ENCODE measurements at regions not wholly inside any gene's neighbourhood (a gene's known extent, or its start where the extent isn't known, plus 50 kb on each side); places are given as distances from the start of the nearest gene placed in this dataset.

DNA sequence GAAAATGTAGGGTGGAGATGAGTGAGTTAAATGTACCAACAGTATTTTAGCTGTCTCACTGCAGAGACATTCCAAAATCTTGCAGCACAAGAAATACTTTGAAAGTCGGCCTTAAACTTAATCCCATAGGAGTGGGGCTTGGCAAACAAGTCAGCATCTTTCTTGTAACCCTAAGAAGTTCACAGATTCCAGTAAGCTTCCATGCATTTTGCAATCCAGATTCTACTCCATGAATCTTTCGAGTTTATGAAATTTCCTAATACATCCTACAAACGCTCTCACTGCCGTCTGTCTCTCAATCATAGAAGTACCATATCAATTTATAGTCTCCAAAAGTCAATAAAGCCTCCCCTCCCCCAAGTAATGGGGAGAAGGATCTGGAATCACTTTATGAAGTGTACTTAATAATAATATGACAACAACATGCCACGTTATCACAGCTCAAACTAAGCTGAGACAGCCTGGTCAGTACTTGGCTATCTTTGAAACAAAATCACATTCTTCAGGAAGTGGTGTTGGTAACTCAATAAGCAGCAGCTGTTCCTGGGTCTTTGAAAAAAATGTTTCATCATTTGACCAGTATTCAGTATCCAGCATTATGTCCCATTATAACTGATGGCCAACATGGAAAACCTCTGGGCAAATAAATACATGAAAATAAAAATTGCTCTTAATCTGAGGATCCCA lies 317.4 kb upstream of the RUNX1 start:
- peak; percentile 21 for DNase-seq (ENCODE audit: low read depth)

DNA sequence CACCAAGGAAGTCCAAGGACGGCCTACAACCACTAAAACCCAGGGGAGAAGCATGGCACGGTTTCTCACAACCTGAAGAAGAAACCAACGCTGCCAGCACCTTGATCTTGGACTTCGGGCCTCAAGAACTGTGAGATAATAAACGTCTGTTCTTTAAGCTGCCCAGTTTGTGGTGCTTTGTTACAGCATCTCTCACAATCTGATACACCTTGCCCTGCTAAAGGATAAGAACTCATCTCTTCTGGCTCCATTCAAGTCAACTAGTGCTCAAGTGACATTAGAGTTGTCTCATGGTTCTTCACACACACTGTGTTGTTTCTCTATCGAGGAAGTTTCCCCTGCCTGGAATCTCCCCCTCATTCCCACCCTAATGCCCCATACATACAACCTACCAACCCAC lies 314.4 kb upstream of the RUNX1 start:
- DNase-seq (ENCODE audit: low read depth) = no peak

DNA sequence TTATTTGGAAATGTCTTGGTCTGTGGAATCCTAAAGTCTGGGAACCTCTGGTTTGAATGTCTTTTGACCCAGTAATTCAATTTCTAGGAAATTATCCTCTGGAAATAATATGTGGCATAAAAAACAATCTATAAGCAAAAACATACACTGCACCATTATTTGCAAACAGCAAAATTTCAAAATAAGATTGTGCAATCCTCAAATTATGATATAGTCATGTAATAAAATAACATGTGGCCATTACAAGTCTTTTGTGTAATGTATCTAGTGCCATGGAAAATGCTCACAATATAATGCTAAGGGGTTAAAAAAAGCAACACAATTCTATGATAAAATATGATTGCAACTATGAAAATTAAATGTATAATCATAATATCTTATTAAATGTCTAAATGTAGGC lies 312.9 kb upstream of the RUNX1 start:
- DNase-seq (ENCODE audit: low read depth) = no peak

DNA sequence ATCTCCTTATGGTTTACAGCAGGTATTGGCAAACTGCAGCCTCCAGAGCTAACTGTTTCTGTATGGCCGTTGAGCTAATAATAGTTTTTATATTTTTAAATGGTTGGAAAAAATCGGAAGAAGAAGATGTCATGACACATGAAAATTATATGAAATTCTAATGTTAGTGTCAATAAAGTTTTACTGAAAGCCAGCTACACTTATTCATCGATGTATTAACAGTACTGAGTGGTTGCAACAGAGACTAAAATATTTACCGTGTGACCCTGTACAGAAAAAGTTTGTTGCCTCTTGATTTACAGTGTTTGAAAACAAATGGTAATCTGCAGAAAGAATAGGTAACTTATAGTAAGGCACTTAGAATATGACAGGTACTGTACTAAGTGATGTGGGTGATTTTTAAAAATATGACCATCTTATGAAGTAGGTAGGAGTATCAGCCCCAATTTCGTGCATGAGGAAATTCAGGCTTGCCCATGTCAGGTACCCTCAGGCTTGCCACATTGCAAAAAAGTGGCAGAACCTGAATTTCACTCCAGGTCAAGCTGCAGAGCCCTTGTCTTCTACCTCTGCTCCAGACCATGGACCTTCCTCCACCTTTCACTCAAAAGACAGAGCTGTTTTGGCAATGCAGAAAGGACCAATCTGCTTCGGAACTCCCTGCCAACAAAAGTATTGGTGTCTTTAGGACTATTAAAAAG lies 311.9 kb upstream of the RUNX1 start:
- no peak for DNase-seq (ENCODE audit: low read depth)

DNA sequence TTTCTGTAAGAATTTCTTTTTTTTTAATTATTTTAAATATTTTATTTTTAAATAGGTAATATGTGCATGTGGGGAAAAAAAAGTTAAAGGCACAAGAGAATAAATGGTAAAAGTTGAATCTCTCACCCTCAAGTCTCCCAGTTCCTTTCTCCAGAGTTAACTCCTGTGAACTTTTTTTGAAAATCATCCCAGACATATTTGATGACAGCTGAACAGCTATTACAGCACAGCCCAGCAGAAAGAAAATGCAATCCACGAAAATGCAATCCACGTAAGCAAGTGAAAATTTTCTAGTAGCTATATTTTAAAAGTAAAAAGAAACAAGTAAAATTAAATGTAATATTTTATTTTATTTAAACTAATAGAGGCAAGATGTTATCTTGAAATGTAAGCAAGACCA lies 310.0 kb upstream of the RUNX1 start:
- no peak for DNase-seq (ENCODE audit: low read depth)

DNA sequence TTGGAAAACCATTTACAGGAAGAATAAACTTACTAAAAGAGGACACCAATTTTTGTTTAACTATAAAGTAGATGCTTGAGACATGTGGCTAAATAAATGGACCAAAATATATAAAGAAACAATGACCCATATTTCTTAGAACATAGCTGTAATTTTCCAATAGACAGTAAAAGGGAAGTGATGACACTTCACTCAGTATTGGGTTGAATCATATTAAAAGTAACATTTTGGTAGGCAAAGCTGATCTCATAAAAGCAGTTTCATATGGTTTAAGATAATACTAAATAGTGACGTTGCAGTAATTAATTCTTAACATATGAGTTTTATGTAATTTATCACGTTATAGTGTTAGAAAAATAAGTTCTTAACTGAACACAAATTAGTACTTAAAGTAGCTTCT lies 308.9 kb upstream of the RUNX1 start:
- DNase-seq (ENCODE audit: low read depth) = no peak

DNA sequence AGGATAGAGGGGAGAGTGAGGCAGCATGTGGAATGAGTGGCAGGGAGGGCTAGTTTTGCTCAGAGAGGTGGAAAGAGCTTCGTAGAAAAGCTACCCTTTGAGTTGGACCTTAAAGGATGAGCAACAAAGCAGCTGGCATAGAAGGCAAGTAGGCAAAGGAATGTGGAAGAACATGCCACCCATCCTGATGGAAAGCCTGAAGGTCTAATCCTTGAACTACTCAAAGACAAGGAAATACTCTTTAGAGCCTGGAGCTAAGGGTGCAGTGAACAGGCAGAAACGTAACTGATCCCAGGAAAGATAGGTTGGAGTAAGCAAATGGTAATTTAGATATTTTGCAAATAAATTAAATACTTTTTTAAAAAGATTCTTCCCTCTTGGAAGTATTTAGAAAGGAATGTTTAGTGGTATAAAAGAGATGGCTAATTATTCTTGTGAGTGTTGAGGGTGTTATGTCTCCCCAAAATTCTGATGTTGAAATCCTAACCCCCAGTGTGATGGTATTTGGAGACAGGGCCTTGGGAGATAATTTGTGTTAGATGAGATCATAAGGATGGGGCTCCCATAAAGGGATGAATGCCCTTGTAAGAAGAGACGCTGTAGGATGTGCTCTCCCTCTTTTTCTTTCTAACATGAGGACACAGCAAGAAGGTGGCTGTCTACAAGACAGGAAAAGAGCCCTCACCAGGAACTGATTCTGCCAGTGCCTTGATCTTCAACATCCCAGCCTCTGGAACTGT lies 308.1 kb upstream of the RUNX1 start:
- no peak for DNase-seq (ENCODE audit: low read depth)

DNA sequence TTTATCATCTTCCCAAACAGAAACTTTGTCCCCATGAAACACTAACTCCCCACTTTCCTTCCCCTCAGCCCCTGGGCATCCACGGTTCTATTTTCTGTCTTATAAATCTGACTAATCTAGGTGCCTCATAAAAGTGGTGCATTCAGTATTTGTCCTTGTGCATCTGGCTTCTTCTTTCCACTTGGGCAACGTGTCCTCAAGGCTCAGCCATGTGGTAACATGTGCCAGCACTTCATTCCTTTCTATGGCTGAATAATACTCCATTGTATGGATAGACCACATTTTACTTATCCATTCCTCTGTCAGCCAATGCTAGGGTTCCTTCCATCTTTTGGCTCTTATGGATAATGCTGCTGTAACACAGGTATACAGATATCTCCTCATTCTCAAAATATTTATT lies 305.0 kb upstream of the RUNX1 start:
- no peak for DNase-seq (ENCODE audit: low read depth)

DNA sequence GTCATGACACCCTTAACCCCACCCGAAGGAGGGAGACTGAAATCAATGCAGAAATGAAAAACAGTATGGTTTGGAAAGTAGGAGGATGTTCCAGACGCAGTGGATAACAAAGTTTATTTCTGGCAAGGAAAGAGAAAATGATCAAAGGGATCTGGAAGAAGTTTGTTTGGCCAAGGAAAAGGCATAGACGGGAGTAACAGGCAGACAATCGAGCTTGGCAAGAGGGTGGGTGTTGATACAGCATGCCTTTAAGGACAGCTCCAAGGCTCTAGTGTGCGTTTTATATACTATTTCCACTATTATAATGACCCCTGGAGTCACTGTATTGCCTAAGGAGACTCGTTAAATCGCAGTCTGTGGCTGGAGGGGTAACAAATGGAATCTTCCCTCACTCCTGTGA lies 303.7 kb upstream of the RUNX1 start:
- DNase-seq (ENCODE audit: low read depth) = no peak

DNA sequence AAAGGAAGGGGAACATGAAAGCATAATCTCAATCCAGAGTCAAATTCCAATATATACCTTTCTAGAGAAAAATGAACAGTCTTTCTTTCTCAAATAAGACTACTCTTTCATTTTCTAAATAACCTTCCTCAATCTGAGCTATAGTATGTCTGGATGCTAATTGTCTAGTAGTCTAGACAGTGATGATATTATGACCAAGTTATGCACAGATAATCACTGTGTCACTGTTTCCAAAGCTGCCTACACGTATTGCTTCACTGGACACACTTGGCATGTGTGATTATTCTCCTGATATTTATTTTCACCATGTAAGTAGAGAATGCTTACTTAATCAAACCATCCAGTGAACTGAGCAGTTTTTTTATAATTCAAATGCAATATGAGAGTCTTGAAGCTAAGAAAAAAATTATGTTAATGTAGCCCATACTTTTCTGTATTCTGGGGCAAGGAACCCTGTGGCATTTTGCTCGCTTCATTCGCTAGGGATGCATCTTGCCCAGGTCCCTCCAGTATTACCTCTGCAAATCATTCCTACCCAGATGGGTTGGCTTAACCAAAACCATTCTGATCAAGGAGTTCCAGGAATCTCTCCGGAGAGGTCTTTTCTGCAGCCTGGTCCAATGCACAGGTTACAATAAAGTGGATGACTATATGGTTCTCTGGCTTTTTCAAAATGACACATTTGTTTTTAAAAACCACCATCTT lies 303.1 kb upstream of the RUNX1 start:
- DNase-seq (ENCODE audit: low read depth) = no peak

DNA sequence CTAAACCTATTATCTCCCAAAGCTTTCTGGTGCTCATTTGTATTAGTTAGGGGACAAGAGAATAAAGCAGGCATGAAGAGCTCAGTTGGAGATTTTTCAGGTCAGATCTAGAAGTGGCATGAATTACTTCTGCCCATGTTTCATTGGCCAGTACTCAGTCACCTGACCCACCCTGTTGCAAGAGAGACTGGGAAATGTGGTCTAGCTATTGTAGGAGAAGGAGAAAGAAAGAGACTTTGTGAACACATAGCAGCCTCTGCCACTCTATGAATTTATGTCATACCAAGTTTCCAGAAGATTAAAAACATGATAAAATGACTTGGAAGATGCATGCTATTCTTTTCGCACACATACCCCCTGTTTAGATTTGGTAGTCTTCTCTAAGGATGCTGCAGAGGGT lies 302.3 kb upstream of the RUNX1 start:
- DNase-seq (ENCODE audit: low read depth) = no peak

DNA sequence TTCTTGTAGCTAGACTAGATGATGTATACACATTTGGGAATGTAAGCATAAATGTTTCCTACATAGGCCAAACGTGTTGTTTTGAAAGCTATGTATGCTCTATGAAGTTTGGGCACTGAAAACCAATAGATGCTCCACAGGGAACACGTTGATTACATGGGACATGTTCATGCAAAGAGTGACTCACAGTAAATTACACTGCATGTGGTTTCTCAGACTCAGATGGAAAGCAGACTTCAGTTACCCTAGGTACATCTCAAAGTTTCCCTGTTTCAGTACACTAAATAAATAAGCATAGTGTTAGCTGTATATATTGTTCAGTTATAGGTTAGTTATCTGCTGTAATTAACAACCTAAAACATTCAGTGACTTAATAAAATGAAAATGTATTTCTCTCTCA lies 301.9 kb upstream of the RUNX1 start:
- DNase-seq (ENCODE audit: low read depth) = no peak

DNA sequence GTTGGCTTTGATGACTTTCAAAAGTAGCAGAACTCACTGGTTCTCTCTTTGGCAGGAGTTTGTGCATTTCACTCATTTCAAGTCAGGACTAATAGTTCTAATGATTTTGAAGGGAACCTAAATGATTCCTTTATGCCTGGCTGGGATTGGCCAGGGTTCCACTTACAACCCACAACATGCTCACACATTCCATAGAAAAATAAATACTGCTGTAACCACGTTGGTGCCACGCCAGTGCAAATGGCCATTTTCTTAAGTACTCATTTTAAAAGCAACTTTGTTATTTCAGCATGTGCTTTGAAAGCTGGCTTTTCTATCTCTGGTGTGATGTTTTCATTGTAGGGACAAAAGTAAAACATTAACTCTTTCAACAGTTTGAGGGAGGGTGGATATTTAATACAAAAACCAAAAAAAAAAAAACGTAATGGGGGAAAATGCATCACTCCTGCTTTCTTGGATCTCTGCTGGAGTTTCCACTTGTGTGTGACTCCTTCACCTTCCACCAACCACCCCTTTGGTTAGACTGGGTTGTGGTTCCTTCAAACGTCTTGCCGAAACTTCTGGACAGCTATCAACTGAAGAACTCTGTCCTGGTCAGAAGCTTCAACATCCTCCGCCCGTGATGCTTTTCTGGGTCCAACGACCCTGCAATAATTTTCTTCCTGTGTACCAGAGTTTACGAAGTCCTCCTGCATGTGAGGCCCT lies 300.4 kb upstream of the RUNX1 start:
- DNase-seq (ENCODE audit: low read depth) = no peak

DNA sequence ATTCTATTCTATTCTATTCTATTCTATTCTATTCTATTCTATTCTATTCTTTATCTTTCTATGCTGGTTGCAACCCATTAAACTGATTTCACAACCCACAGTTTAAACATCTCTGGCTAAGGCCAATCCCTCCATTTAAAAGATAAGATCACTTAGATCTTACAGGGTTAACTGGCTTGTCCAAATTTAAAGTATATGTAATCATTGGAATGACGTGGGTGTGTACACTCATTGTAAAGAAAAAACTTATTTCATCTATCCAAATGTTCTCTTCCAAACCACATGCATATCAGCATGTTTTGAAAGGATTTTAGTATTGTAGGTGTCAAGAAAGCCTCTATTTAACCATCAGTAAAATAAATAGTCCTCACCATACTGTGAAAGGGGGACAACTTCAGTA lies 299.6 kb upstream of the RUNX1 start:
- no peak for DNase-seq (ENCODE audit: low read depth)

DNA sequence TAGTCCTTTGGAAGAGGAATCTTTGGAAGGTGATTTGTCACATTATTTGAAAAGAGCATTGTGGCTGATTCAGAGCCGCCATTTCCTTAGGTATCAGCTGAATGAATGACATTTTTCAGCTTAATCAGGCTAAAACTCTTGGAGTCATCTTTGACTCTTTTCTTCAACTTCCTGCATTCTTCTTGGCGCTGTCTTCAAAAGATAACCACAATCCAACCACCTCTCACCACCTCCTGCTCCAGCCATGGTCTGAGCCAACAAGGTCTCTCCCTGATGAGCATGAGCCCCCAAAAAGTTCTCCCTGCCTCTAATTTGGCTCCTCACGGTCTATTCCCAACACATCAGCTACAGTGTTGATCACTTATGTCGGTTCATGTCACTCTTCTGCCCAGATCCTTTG lies 297.6 kb upstream of the RUNX1 start:
- no peak for DNase-seq (ENCODE audit: low read depth)

DNA sequence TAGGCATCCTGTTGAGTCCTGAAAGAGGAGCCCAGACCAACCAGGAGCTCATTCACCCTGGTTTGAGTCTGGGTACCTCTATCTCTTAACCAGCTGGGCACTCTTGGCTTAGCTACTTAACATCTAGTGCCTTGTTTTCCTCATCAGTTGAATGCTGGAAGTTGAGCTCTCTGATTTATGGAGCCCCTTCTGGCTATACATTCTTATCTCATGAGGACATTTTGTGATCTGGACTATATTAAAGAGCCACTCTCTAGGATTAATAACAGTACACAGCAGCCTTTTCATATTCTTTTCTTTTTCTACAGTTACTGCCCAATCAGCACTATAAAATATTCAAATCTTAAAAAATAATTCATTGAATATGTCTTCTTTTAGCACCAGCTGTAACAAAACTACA lies 296.9 kb upstream of the RUNX1 start:
- no peak for DNase-seq (ENCODE audit: low read depth)

DNA sequence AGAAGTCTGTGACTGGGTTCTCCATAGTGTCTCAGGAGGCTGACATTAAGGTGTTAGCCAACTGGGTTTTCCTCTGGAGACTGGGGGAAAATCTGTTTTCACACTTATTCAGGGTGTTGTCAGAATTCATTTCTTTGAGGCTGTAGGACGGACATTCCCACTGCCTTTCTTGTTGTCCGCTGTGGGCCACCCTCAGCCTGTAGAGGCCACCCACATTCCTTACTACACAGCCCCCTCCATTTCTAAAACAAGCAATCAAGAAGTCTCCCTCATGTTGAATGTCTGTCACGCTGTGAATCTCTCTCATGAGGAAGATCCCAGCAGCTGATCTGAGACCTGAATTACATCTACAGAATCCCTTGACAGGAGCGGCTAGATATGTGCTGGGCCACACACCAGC lies 295.5 kb upstream of the RUNX1 start:
- no peak for DNase-seq (ENCODE audit: low read depth)

DNA sequence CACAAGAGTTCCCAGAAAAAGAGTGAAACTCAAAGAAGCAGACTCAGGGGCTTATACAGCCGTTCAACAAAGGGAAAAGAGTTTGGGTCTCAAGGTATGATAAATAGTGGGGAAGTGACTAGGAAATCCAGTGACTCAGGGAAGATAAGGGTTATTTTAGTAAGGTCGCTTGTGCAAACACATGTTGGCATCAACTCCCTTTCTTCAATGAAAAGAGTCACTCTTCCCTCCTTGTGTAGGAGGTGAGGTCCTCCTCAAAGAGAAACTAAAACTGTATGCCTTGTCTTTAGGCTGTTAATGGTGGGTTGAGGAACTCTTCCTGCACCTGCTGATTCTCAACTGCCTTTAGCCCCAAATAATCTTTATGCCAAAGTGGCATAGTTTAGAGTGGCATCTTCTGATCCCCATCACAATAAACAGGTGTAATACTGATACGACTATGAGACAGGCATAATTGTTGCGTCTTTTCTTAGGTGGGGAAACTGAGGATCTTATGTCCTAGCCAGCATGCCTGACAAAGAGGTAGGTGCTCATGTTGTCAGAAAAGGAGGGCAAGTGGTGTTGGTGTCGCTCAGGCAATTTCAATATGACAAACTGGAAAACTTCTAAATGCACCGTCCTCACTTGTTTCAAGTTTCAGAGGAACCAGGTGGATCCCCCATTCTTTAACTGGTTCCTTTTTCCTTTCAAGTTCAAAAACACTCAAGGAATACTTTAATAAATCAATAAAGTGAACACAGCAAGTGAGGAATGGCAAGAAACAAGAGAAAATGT lies 294.1 kb upstream of the RUNX1 start:
- no peak for DNase-seq (ENCODE audit: low read depth)

DNA sequence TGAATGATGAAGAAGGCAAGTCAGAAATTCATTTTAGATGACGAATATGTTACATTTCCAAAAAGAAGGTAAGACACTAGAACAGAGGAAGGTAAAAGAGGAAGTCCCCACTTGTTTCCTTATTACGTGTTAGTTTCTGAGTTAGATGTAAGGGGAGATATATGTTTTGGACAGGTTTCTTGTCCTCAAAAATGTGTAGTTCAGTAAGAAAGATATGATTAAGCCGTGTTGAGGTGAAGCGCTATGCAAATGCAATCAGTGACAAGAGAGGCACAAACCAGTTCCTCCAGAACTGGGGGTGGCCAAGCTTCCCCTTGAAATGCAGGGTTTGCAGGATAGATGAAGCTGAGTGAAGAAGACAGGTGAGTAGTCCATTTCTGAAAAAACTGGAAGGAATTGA lies 293.3 kb upstream of the RUNX1 start:
- DNase-seq (ENCODE audit: low read depth) = no peak

DNA sequence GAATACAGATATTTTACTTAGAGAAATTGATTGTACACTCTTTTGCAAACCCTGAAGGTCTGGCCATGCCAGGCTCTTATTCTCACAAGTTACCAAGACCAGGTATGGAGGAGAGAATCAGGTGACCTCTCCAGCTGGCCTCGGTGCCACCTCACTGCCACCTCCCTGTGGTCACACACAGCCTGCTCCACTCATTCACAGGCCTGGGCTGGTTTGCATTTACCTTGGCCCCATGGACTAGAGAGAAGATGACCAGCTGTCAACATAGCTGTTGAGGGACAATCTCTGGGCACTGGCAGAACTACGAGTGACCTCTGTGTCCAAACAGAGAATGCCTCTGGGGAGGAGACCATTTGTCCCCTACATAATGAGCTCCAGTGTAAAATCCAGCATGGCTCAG lies 291.2 kb upstream of the RUNX1 start:
- DNase-seq (ENCODE audit: low read depth) = no peak

DNA sequence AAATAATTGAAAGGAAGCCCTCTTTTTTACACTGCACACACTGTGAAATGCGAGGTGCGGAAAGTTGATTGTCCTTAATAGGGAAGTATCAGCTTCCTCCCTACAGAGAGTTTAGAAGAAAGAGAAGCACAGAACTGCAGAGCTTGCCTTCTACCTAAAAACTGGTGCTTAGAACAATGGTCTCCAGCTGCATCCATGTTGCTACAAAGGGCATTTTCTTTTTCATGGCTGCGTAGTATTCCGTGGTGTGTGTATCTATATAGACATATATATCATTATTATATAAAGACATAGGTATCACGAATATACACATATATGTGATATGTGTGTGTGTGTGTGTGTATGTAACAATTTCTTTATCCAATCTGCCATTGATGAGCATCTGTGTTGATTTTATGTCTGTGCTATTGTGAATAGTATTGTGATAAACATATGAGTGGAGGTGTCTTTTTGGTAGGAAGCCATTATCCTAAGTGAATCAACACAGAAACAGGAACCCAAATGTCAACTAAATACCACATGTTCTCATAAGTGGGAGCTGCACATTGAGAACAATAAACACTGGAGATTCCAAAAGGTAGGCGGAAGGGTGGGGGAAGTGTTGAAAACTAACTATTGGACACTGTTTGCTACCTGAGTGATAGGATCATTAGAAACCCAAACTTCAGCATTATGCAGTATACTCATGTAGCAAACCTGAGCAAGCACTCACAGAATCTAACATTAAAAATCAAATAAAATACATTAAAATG lies 290.0 kb upstream of the RUNX1 start:
- no peak for DNase-seq (ENCODE audit: low read depth)

All from CMK (cell line).